ENCODE measurements at regions not wholly inside any gene's neighbourhood (a gene's known extent, or its start where the extent isn't known, plus 50 kb on each side); places are given as distances from the start of the nearest gene placed in this dataset.

DNA sequence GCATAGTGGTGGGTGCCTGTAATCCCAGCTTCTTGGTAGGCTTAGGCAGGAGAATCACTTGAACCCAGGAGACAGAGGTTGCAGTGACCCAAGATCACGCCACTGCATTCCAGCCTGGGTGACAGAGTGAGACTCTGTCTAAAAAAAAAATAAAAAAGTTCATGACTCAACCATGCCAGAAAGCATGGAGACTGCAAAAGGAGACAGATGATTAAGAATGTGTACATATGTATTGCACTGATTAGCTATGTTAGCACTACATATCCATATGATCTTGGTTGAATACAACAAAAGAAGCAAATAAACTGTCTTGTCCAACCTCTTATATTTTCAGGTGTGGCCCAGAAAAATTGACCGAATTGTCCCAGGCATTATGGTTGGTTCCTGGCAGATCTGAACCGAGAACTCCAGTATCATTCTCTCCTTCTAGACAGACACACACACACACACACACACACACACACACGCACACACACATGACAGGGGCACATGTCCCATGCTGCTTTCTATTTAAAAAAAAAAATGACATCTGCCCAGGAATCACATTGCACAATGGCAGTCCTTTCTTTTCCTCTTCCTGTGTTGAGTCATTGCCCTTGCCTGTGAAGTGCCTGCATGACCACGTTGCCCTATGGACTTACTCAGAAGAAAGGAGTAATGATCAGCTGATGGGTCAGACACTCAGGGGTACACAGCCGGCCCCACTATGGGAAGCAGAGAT, 65.6 kb downstream of the MYCN start:
- TF ChIP-seq GLIS3 (CRISPR knock-in tag; IDR thresholded peaks at IDR 0.05): no peak
- TF ChIP-seq RARB (CRISPR knock-in tag; IDR thresholded peaks at IDR 0.05): no peak
- TF ChIP-seq ZC3H10 (CRISPR knock-in tag; IDR thresholded peaks at IDR 0.05): no peak
- no peak for TF ChIP-seq OSR1 (CRISPR knock-in tag; IDR thresholded peaks at IDR 0.05)
- no peak for TF ChIP-seq ARNTL (CRISPR knock-in tag; IDR thresholded peaks at IDR 0.05; ENCODE audit: borderline replicate concordance, low read depth)
- TF ChIP-seq, protein P1, sequence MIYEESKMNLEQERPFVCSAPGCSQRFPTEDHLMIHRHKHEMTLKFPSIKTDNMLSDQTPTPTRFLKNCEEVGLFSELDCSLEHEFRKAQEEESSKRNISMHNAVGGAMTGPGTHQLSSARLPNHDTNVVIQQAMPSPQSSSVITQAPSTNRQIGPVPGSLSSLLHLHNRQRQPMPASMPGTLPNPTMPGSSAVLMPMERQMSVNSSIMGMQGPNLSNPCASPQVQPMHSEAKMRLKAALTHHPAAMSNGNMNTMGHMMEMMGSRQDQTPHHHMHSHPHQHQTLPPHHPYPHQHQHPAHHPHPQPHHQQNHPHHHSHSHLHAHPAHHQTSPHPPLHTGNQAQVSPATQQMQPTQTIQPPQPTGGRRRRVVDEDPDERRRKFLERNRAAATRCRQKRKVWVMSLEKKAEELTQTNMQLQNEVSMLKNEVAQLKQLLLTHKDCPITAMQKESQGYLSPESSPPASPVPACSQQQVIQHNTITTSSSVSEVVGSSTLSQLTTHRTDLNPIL (CRISPR knock-in tag; IDR thresholded peaks at IDR 0.05; ENCODE audit: low read depth): no peak
- no peak for TF ChIP-seq PPARA (CRISPR knock-in tag; IDR thresholded peaks at IDR 0.05; ENCODE audit: borderline replicate concordance)
- TF ChIP-seq, protein P2, sequence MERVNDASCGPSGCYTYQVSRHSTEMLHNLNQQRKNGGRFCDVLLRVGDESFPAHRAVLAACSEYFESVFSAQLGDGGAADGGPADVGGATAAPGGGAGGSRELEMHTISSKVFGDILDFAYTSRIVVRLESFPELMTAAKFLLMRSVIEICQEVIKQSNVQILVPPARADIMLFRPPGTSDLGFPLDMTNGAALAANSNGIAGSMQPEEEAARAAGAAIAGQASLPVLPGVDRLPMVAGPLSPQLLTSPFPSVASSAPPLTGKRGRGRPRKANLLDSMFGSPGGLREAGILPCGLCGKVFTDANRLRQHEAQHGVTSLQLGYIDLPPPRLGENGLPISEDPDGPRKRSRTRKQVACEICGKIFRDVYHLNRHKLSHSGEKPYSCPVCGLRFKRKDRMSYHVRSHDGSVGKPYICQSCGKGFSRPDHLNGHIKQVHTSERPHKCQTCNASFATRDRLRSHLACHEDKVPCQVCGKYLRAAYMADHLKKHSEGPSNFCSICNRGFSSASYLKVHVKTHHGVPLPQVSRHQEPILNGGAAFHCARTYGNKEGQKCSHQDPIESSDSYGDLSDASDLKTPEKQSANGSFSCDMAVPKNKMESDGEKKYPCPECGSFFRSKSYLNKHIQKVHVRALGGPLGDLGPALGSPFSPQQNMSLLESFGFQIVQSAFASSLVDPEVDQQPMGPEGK (CRISPR knock-in tag; IDR thresholded peaks at IDR 0.05; ENCODE audit: borderline replicate concordance): no peak
- TF ChIP-seq ZFP3 (CRISPR knock-in tag; IDR thresholded peaks at IDR 0.05): no peak
- no peak for TF ChIP-seq ZFP30 (CRISPR knock-in tag; IDR thresholded peaks at IDR 0.05)
- TF ChIP-seq, protein P3, sequence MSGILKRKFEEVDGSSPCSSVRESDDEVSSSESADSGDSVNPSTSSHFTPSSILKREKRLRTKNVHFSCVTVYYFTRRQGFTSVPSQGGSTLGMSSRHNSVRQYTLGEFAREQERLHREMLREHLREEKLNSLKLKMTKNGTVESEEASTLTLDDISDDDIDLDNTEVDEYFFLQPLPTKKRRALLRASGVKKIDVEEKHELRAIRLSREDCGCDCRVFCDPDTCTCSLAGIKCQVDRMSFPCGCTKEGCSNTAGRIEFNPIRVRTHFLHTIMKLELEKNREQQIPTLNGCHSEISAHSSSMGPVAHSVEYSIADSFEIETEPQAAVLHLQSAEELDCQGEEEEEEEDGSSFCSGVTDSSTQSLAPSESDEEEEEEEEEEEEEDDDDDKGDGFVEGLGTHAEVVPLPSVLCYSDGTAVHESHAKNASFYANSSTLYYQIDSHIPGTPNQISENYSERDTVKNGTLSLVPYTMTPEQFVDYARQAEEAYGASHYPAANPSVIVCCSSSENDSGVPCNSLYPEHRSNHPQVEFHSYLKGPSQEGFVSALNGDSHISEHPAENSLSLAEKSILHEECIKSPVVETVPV (CRISPR knock-in tag; IDR thresholded peaks at IDR 0.05): no peak
- no peak for TF ChIP-seq CSDC2 (CRISPR knock-in tag; IDR thresholded peaks at IDR 0.05)
- TF ChIP-seq ISL1 (CRISPR knock-in tag; IDR thresholded peaks at IDR 0.05): no peak
